IPS-NIHi7 (cell line): ENCODE measurements at regions not wholly inside any gene's neighbourhood (a gene's known extent, or its start where the extent isn't known, plus 50 kb on each side); places are given as distances from the start of the nearest gene placed in this dataset.
"Not testable (repeated sequence)": the region's sequence is repeated elsewhere in the genome, so short reads cannot be mapped to it uniquely, and the experiment has no call there.

Source experiments
- DNase-seq: peaks from one replicate; pipeline ENCODE4 v3.0.0; 2012; ENCODE audit warnings: mixed read lengths; ENCODE audit errors: extremely low spot score

GRCh38 chr4:153936121-153936520 lies 147.2 kb upstream of the SFRP2 start:
- DNase-seq, result no peak

- no peak for DNase-seq
Observed at GRCh38 chr4:153934688-153935017, 145.8 kb upstream of the SFRP2 start.

- DNase-seq, result no peak
Observed at GRCh38 chr4:153933915-153934687, 145.2 kb upstream of the SFRP2 start.

- DNase-seq, result no peak
Observed at GRCh38 chr4:153931804-153932203, 142.9 kb upstream of the SFRP2 start.

- no peak for DNase-seq
Observed at GRCh38 chr4:153929675-153930074, 140.8 kb upstream of the SFRP2 start.

GRCh38 chr4:153927451-153927850 lies 138.6 kb upstream of the SFRP2 start:
- no peak for DNase-seq

GRCh38 chr4:153922148-153922547 lies 133.3 kb upstream of the SFRP2 start:
- no peak for DNase-seq

GRCh38 chr4:153919667-153920066 lies 130.8 kb upstream of the SFRP2 start:
- DNase-seq, result no peak

- DNase-seq, result no peak
Observed at GRCh38 chr4:153916273-153916755, 127.4 kb upstream of the SFRP2 start.

- no peak for DNase-seq
Observed at GRCh38 chr4:153912301-153912700, 123.4 kb upstream of the SFRP2 start.

GRCh38 chr4:153909672-153910071 lies 120.8 kb upstream of the SFRP2 start:
- DNase-seq, result no peak

GRCh38 chr4:153906231-153906630 lies 117.3 kb upstream of the SFRP2 start:
- no peak for DNase-seq

- no peak for DNase-seq
Observed at GRCh38 chr4:153905231-153905630, 116.3 kb upstream of the SFRP2 start.

- no peak for DNase-seq
Observed at GRCh38 chr4:153904011-153904410, 115.1 kb upstream of the SFRP2 start.

- no peak for DNase-seq
Observed at GRCh38 chr4:153901220-153901619, 112.3 kb upstream of the SFRP2 start.

- DNase-seq, result no peak
Observed at GRCh38 chr4:153900426-153900825, 111.5 kb upstream of the SFRP2 start.

GRCh38 chr4:153890761-153891160 lies 101.9 kb upstream of the SFRP2 start:
- no peak for DNase-seq

GRCh38 chr4:153887217-153887616 lies 98.3 kb upstream of the SFRP2 start:
- no peak for DNase-seq

GRCh38 chr4:153884325-153884724 lies 95.4 kb upstream of the SFRP2 start:
- DNase-seq, result no peak

- no peak for DNase-seq
Observed at GRCh38 chr4:153880983-153881382, 92.1 kb upstream of the SFRP2 start.

GRCh38 chr4:153877898-153878297 lies 89.0 kb upstream of the SFRP2 start:
- DNase-seq, result no peak

- no peak for DNase-seq
Observed at GRCh38 chr4:153873741-153874140, 84.9 kb upstream of the SFRP2 start.

- not testable (repeated sequence) for DNase-seq
Observed at GRCh38 chr4:153866766-153867165, 77.9 kb upstream of the SFRP2 start.

- no peak for DNase-seq
Observed at GRCh38 chr4:153852501-153852900, 63.6 kb upstream of the SFRP2 start.
